Caki2 (cell line): ENCODE measurements at regions not wholly inside any gene's neighbourhood (a gene's known extent, or its start where the extent isn't known, plus 50 kb on each side); places are given as distances from the start of the nearest gene placed in this dataset.

Experiments used
- DNase-seq: peaks from one replicate; pipeline ENCODE4 v3.0.0-alpha.2; 2015; ENCODE audit warnings: low read depth
- in situ Hi-C: cut with HindIII; loops from 2 replicates; pipeline ENCODE4 v1.10.0; 2016; ENCODE audit warnings: low sequenced_read_pairs, low pct_unique_long_range_greater_than_20kb, mixed read lengths

GRCh38 chr17:77649717-77650211, 308.7 kb upstream of the TNRC6C start:
- in situ Hi-C loops: no loop called here
- no peak for DNase-seq

- DNase-seq: no peak
- in situ Hi-C loops: no loop called here
These were observed 306.5 kb upstream of the TNRC6C start for GRCh38 chr17:77651988-77652387.

- no peak for DNase-seq
- in situ Hi-C loops: no loop called here
These were observed 304.2 kb upstream of the TNRC6C start for GRCh38 chr17:77654296-77654695.

- DNase-seq: no peak
- in situ Hi-C loops: no loop called here
These were observed 303.7 kb upstream of the TNRC6C start for GRCh38 chr17:77654850-77655249.

- in situ Hi-C loops: no loop called here
- DNase-seq: no peak
These were observed 302.4 kb upstream of the TNRC6C start for GRCh38 chr17:77656054-77656453.

GRCh38 chr17:77657839-77658238, 300.7 kb upstream of the TNRC6C start:
- in situ Hi-C loops: no loop called here
- DNase-seq: no peak

GRCh38 chr17:77660524-77660923, 298.0 kb upstream of the TNRC6C start:
- no peak for DNase-seq
- in situ Hi-C loops: no loop called here

GRCh38 chr17:77662833-77663232, 295.7 kb upstream of the TNRC6C start:
- no peak for DNase-seq
- in situ Hi-C loops: no loop called here

- no peak for DNase-seq
- in situ Hi-C loops: no loop called here
These were observed 294.3 kb upstream of the TNRC6C start for GRCh38 chr17:77664097-77664729.

- no peak for DNase-seq
- in situ Hi-C loops: no loop called here
These were observed 292.7 kb upstream of the TNRC6C start for GRCh38 chr17:77665833-77666232.

- DNase-seq: no peak
- in situ Hi-C loops: no loop called here
These were observed 292.0 kb upstream of the TNRC6C start for GRCh38 chr17:77666462-77666861.

GRCh38 chr17:77666881-77667395, 291.6 kb upstream of the TNRC6C start:
- DNase-seq: no peak
- in situ Hi-C loops: no loop called here

- in situ Hi-C loops: no loop called here
- no peak for DNase-seq
These were observed 291.0 kb upstream of the TNRC6C start for GRCh38 chr17:77667478-77667877.

- DNase-seq: no peak
These were observed 290.0 kb upstream of the TNRC6C start for GRCh38 chr17:77668518-77668917.

GRCh38 chr17:77670173-77670572, 288.3 kb upstream of the TNRC6C start:
- DNase-seq: no peak
- in situ Hi-C loops: no loop called here

More at GRCh38 chr17:77668518-77668917, 290.0 kb upstream of the TNRC6C start:
- in situ Hi-C loops: no loop called here

- in situ Hi-C loops: no loop called here
- DNase-seq: no peak
These were observed 284.1 kb upstream of the TNRC6C start for GRCh38 chr17:77674358-77674757.

GRCh38 chr17:77675411-77675810, 283.1 kb upstream of the TNRC6C start:
- in situ Hi-C loops: no loop called here

GRCh38 chr17:77675816-77676215, 282.7 kb upstream of the TNRC6C start:
- in situ Hi-C loops: no loop called here
- no peak for DNase-seq

More at GRCh38 chr17:77675411-77675810, 283.1 kb upstream of the TNRC6C start:
- no peak for DNase-seq

- in situ Hi-C loops: no loop called here
- no peak for DNase-seq
These were observed 282.3 kb upstream of the TNRC6C start for GRCh38 chr17:77676237-77676661.

- DNase-seq: no peak
- in situ Hi-C loops: no loop called here
These were observed 281.3 kb upstream of the TNRC6C start for GRCh38 chr17:77677211-77677610.
